ENCODE measurements at regions not wholly inside any gene's neighbourhood (a gene's known extent, or its start where the extent isn't known, plus 50 kb on each side); places are given as distances from the start of the nearest gene placed in this dataset.

DNA sequence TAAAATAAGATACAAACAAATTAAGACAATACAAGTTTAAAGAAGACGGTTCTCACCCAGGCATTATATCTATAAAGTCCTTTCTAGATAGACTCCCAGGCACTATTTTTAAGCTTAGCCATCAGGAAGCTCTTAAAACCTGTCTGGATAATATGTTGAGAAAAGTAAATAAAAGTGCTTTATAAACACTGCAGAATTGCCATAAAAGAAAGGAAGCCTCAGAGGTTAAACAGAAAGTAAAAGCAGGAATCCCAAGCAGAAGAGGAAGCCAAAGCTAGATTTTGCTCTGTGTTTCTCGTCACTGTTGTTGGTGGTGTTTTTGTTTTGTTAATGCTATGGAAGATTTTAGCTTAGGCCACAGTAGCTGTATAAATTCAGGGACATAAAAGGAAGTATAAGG is 1267.3 kb downstream of the PCDH19 start:
- Histone ChIP-seq H3K4me3 (ENCODE audit: low read depth, low read length, poor library complexity, severe bottlenecking) (no peak overlapping the region), H3K27me3 (replicated peaks; ENCODE audit: insufficient read depth, low read depth, low read length, poor library complexity) (no peaks in the 10 kb centered on the region), H3K4me1 (ENCODE audit: insufficient read depth, low read length, poor library complexity, severe bottlenecking) (no peaks in the 10 kb centered on the region), H3K36me3 (ENCODE audit: insufficient read depth, low read length, poor library complexity, severe bottlenecking) (no peaks in the 10 kb centered on the region), H3K27ac (ENCODE audit: low read depth, low read length, poor library complexity, severe bottlenecking) (no peak overlapping the region), H3K9me3 (ENCODE audit: low read depth, low read length, poor library complexity, severe bottlenecking) (peaks cover 4% of the 10 kb centered on the region)
- TF ChIP-seq EZH2 (IDR thresholded peaks at IDR 0.05; ENCODE audit: borderline replicate concordance, low read depth, low read length, poor library complexity, severe bottlenecking): no peak
- TF ChIP-seq, protein P1, sequence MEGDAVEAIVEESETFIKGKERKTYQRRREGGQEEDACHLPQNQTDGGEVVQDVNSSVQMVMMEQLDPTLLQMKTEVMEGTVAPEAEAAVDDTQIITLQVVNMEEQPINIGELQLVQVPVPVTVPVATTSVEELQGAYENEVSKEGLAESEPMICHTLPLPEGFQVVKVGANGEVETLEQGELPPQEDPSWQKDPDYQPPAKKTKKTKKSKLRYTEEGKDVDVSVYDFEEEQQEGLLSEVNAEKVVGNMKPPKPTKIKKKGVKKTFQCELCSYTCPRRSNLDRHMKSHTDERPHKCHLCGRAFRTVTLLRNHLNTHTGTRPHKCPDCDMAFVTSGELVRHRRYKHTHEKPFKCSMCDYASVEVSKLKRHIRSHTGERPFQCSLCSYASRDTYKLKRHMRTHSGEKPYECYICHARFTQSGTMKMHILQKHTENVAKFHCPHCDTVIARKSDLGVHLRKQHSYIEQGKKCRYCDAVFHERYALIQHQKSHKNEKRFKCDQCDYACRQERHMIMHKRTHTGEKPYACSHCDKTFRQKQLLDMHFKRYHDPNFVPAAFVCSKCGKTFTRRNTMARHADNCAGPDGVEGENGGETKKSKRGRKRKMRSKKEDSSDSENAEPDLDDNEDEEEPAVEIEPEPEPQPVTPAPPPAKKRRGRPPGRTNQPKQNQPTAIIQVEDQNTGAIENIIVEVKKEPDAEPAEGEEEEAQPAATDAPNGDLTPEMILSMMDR (conservative IDR thresholded peaks at IDR 0.05; ENCODE audit: low read depth, low read length): no peak
- intact Hi-C loops (cut with micrococcal nuclease; ENCODE audit: unreplicated experiment): no loop called here
- CTCF ChIA-PET: no interaction called here
- POLR2A ChIA-PET (ENCODE audit: low non-redundant PET): no interaction called here
- BruUV-seq (replicated peaks): no TSS peak
- no peak for DNase-seq (ENCODE audit: low spot score)

DNA sequence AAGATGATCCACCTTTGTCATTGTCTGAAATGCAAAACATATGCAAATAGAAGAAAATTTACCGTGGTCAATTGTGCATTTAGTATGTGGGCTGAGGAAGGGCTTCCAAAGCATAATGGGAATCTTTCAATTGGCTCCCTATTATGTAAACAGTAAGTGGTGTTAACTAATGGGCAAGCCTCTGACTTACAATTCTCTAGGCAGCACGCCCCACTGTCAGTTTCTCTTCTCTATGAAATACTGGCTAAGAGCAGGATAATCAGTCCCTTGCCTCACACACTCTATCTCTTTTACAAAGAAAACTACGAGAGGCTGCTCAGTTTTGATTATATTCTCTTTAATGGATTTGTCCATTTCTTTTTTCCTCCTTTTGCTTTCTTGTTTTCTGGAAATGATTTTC is 1272.6 kb downstream of the PCDH19 start:
- H3K4me1 ChIP-seq (ENCODE audit: insufficient read depth, low read length, poor library complexity, severe bottlenecking): no peaks in the 10 kb centered on the region
- H3K36me3 ChIP-seq (ENCODE audit: insufficient read depth, low read length, poor library complexity, severe bottlenecking): no peaks in the 10 kb centered on the region
- no peak for DNase-seq (ENCODE audit: low spot score)
- no peak overlapping the region for H3K4me3 ChIP-seq (ENCODE audit: low read depth, low read length, poor library complexity, severe bottlenecking)
- TF ChIP-seq, protein P1 (conservative IDR thresholded peaks at IDR 0.05; ENCODE audit: low read depth, low read length): no peak
- TF ChIP-seq EZH2 (IDR thresholded peaks at IDR 0.05; ENCODE audit: borderline replicate concordance, low read depth, low read length, poor library complexity, severe bottlenecking): no peak
- H3K9me3 ChIP-seq (ENCODE audit: low read depth, low read length, poor library complexity, severe bottlenecking): no peaks in the 10 kb centered on the region
- no TSS peak for BruUV-seq (replicated peaks)
- ChIA-PET POLR2A (ENCODE audit: low non-redundant PET) (no interaction called here), CTCF (no interaction called here)
- H3K27ac ChIP-seq (ENCODE audit: low read depth, low read length, poor library complexity, severe bottlenecking): no peak overlapping the region
- H3K27me3 ChIP-seq (replicated peaks; ENCODE audit: insufficient read depth, low read depth, low read length, poor library complexity): no peaks in the 10 kb centered on the region
- intact Hi-C loops (cut with micrococcal nuclease; ENCODE audit: unreplicated experiment): no loop called here

DNA sequence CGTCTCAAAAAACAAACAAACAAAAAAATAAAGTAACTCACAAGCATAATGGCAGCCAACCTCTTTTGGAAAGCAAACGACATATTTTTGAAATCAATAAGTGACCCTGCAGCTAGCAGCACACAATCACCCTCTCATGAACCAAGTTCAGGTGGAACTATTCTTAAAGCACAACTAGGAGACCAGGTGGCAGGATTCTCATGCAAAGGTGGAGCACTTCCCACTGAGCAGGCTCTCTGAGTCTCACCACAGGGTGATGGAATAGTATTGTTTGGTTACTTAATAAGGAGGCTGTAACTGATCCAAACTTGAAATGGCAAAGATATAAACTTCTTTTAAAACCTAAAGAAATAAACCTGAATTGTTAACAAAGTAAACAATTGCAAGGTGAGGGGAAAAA is 1293.1 kb downstream of the PCDH19 start:
- DNase-seq (ENCODE audit: low spot score): no peak
- Histone ChIP-seq H3K4me3 (ENCODE audit: low read depth, low read length, poor library complexity, severe bottlenecking) (no peak overlapping the region), H3K36me3 (ENCODE audit: insufficient read depth, low read length, poor library complexity, severe bottlenecking) (no peaks in the 10 kb centered on the region), H3K27ac (ENCODE audit: low read depth, low read length, poor library complexity, severe bottlenecking) (no peak overlapping the region), H3K4me1 (ENCODE audit: insufficient read depth, low read length, poor library complexity, severe bottlenecking) (no peaks in the 10 kb centered on the region), H3K27me3 (replicated peaks; ENCODE audit: insufficient read depth, low read depth, low read length, poor library complexity) (no peaks in the 10 kb centered on the region), H3K9me3 (ENCODE audit: low read depth, low read length, poor library complexity, severe bottlenecking) (peaks cover 3% of the 10 kb centered on the region)
- BruUV-seq (replicated peaks): no TSS peak
- TF ChIP-seq, protein P1 (conservative IDR thresholded peaks at IDR 0.05; ENCODE audit: low read depth, low read length): no peak
- no peak for TF ChIP-seq EZH2 (IDR thresholded peaks at IDR 0.05; ENCODE audit: borderline replicate concordance, low read depth, low read length, poor library complexity, severe bottlenecking)
- CTCF ChIA-PET: no interaction called here
- POLR2A ChIA-PET (ENCODE audit: low non-redundant PET): no interaction called here
- intact Hi-C loops (cut with micrococcal nuclease; ENCODE audit: unreplicated experiment): no loop called here

Data from A673 (cell line).